Gastroesophageal sphincter (tissue), 3 donors: ENCODE measurements at regions not wholly inside any gene's neighbourhood (a gene's known extent, or its start where the extent isn't known, plus 50 kb on each side); places are given as distances from the start of the nearest gene placed in this dataset.

ENCODE experiments used
- POLR2A ChIP-seq, 2 donors: fragments of 450-650 bp; IDR thresholded peaks; one replicate each; pipeline ENCODE4 v1.6.1; 2017; ENCODE audit warnings: antibody characterized with exemption in 2 of 2, mild to moderate bottlenecking in 2 of 2, moderate library complexity in 1 of 2
- TF ChIP-seq, protein P1 (sequence below), 4 experiments: fragments of 200-600 bp in 2 of 4; fragments of 450-650 bp in 2 of 4; sonication (generic) in 1 of 4; IDR thresholded peaks; one replicate each; pipeline ENCODE4 v1.5.1; 2017 to 2019; ENCODE audit warnings: antibody characterized with exemption in 4 of 4, mild to moderate bottlenecking in 2 of 4, moderate library complexity in 2 of 4

- TF ChIP-seq POLR2A (IDR thresholded peaks at IDR 0.05), result no peak
- TF ChIP-seq, protein P1, sequence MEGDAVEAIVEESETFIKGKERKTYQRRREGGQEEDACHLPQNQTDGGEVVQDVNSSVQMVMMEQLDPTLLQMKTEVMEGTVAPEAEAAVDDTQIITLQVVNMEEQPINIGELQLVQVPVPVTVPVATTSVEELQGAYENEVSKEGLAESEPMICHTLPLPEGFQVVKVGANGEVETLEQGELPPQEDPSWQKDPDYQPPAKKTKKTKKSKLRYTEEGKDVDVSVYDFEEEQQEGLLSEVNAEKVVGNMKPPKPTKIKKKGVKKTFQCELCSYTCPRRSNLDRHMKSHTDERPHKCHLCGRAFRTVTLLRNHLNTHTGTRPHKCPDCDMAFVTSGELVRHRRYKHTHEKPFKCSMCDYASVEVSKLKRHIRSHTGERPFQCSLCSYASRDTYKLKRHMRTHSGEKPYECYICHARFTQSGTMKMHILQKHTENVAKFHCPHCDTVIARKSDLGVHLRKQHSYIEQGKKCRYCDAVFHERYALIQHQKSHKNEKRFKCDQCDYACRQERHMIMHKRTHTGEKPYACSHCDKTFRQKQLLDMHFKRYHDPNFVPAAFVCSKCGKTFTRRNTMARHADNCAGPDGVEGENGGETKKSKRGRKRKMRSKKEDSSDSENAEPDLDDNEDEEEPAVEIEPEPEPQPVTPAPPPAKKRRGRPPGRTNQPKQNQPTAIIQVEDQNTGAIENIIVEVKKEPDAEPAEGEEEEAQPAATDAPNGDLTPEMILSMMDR (IDR thresholded peaks at IDR 0.05), result no peak
Measured at GRCh38 chr1:56050911-56051310, 528.5 kb downstream of the PLPP3 start.
